ENCODE measurements at regions not wholly inside any gene's neighbourhood (a gene's known extent, or its start where the extent isn't known, plus 50 kb on each side); places are given as distances from the start of the nearest gene placed in this dataset.

GRCh38 chr5:8686707-8687106 lies 817.8 kb downstream of the MTRR start:
- no peak overlapping the region for H3K18ac ChIP-seq (ENCODE audit: extremely low read depth, low read length)
- 94% methylated on average over 2 of the region's 2 CpGs; no CpG with 5 or more reads in 1 of the 2 experiments for WGBS, 2 experiments (ENCODE audit: extremely low coverage in 1 of 2, insufficient coverage in 1 of 2, insufficient read length in 1 of 2, insufficient replicate concordance in 2 of 2, low coverage in 1 of 2, low lambda C conversion rate in 2 of 2, missing lambda C conversion rate in 1 of 2)
- no peaks in the 10 kb centered on the region for H3K36me3 ChIP-seq (ENCODE audit: control insufficient read depth in 2 of 4, insufficient read depth in 4 of 4, low read length in 3 of 4)
- FAIRE-seq (no peak), DNase-seq (ENCODE audit: low read depth in 1 of 2, low spot score in 2 of 2) (no peak)
- no peak overlapping the region for H3K9ac ChIP-seq (replicated peaks in 1 of 4; ENCODE audit: extremely low read depth in 1 of 4, low read depth in 3 of 4, low read length in 3 of 4)
- CTCF ChIA-PET (ENCODE audit: partially characterized antibody): no interaction called here
- no peak for TF ChIP-seq ASH2L (IDR thresholded peaks at IDR 0.05; ENCODE audit: low read length)
- TF ChIP-seq GABPA (IDR thresholded peaks at IDR 0.05; ENCODE audit: borderline replicate concordance, insufficient read depth, low read length): no peak
- TF ChIP-seq CBX5 (IDR thresholded peaks at IDR 0.05; ENCODE audit: low read depth, low read length): no peak
- TF ChIP-seq RBBP5 (IDR thresholded peaks at IDR 0.05; ENCODE audit: borderline replicate concordance, low read depth, low read length): no peak
- TF ChIP-seq POLR2AphosphoS5 (IDR thresholded peaks at IDR 0.05; ENCODE audit: low read depth, low read length): no peak
- TF ChIP-seq BCL11A (IDR thresholded peaks at IDR 0.05; ENCODE audit: low read depth in 2 of 2, low read length in 2 of 2): no peak
- no peak for TF ChIP-seq CTCF (IDR thresholded peaks at IDR 0.05; ENCODE audit: control extremely low read depth in 1 of 3, insufficient read depth in 1 of 3, low read depth in 1 of 3, low read length in 3 of 3)
- no peak for TF ChIP-seq CHD1 (IDR thresholded peaks at IDR 0.05; ENCODE audit: low read depth, low read length)
- no peak for TF ChIP-seq RXRA (IDR thresholded peaks at IDR 0.05; ENCODE audit: insufficient read depth, low read depth, low read length)
- TF ChIP-seq HDAC2 (IDR thresholded peaks at IDR 0.05; ENCODE audit: borderline replicate concordance in 1 of 2, low read depth in 2 of 2, low read length in 2 of 2): no peak
- TF ChIP-seq MAFK (IDR thresholded peaks at IDR 0.05; ENCODE audit: low read depth, low read length): no peak
- no peak for TF ChIP-seq YY1 (IDR thresholded peaks at IDR 0.05; ENCODE audit: low read depth, low read length)
- TF ChIP-seq TBP (IDR thresholded peaks at IDR 0.05; ENCODE audit: low read depth, low read length): no peak
- H3K27ac ChIP-seq (ENCODE audit: low read depth, low read length): no peak overlapping the region
- no peak overlapping the region for H2AK5ac ChIP-seq (ENCODE audit: low read depth, low read length)
- no peaks in the 10 kb centered on the region for H3K4me1 ChIP-seq (replicated peaks in 1 of 4; ENCODE audit: control insufficient read depth in 3 of 4, insufficient read depth in 4 of 4, low read length in 3 of 4)
- H3K4me2 ChIP-seq (ENCODE audit: insufficient read depth in 1 of 2, low read depth in 2 of 2, low read length in 2 of 2): no peak overlapping the region
- no peaks in the 10 kb centered on the region for H3K23me2 ChIP-seq (ENCODE audit: low read depth, low read length)
- H3K4me3 ChIP-seq (ENCODE audit: extremely low read depth in 1 of 4, insufficient read depth in 2 of 4, low read depth in 3 of 4, low read length in 4 of 4): no peak overlapping the region
- no peaks in the 10 kb centered on the region for H3K79me2 ChIP-seq (ENCODE audit: control insufficient read depth in 1 of 2, insufficient read depth in 2 of 2, low read length in 2 of 2)
- H3K79me1 ChIP-seq (ENCODE audit: low read depth, low read length): no peaks in the 10 kb centered on the region
- H3K9me3 ChIP-seq (ENCODE audit: insufficient read depth in 2 of 2, low read depth in 1 of 2, low read length in 1 of 2): no peaks in the 10 kb centered on the region
- no peak overlapping the region for H3K4ac ChIP-seq (replicated peaks; ENCODE audit: insufficient read length, low read depth, low read length)
- no peak overlapping the region for H4K91ac ChIP-seq (replicated peaks; ENCODE audit: insufficient read length, low read length)
- no peak overlapping the region for H4K5ac ChIP-seq (ENCODE audit: insufficient read length, low read depth, low read length)
- H3K56ac ChIP-seq (replicated peaks; ENCODE audit: insufficient read length, low read depth, low read length): no peak overlapping the region
- no peak overlapping the region for H4K8ac ChIP-seq (ENCODE audit: extremely low read depth, insufficient read depth, low read length)
- no peak overlapping the region for H2BK5ac ChIP-seq (ENCODE audit: low read depth, low read length)
- no peak overlapping the region for H2BK12ac ChIP-seq (ENCODE audit: low read depth, low read length)
- no peak overlapping the region for H3K14ac ChIP-seq (ENCODE audit: insufficient read length)
- no peaks in the 10 kb centered on the region for H4K20me1 ChIP-seq (replicated peaks in 1 of 2; ENCODE audit: control insufficient read depth in 1 of 2, insufficient read depth in 2 of 2, low read length in 2 of 2)
- POLR2A ChIA-PET (ENCODE audit: partially characterized antibody): no interaction called here
- no peak overlapping the region for H2BK120ac ChIP-seq (replicated peaks; ENCODE audit: low read depth, low read length)
- no peaks in the 10 kb centered on the region for H3K27me3 ChIP-seq (replicated peaks in 1 of 4; ENCODE audit: control insufficient read depth in 3 of 4, extremely low read depth in 1 of 4, insufficient read depth in 3 of 4, low read length in 3 of 4)
- H3K23ac ChIP-seq (ENCODE audit: insufficient read length): no peak overlapping the region
- H2BK15ac ChIP-seq (ENCODE audit: low read length): no peak overlapping the region
- no peak overlapping the region for H2AFZ ChIP-seq (ENCODE audit: low read length)
- H2BK20ac ChIP-seq (ENCODE audit: low read length): no peak overlapping the region

Measured in H1 (cell line).